NCI-H146 treated with DMSO at 0.1 percent for 48 hours (cell line): ENCODE measurements at regions not wholly inside any gene's neighbourhood (a gene's known extent, or its start where the extent isn't known, plus 50 kb on each side); places are given as distances from the start of the nearest gene placed in this dataset.
"Not testable (repeated sequence)": the region's sequence is repeated elsewhere in the genome, so short reads cannot be mapped to it uniquely, and the experiment has no call there.

ENCODE experiments used
- DNase-seq: peaks from one replicate; lab custom pipeline; 2025; ENCODE audit not compliant: unreplicated experiment; lab: John Stamatoyannopoulos, UW

DNA sequence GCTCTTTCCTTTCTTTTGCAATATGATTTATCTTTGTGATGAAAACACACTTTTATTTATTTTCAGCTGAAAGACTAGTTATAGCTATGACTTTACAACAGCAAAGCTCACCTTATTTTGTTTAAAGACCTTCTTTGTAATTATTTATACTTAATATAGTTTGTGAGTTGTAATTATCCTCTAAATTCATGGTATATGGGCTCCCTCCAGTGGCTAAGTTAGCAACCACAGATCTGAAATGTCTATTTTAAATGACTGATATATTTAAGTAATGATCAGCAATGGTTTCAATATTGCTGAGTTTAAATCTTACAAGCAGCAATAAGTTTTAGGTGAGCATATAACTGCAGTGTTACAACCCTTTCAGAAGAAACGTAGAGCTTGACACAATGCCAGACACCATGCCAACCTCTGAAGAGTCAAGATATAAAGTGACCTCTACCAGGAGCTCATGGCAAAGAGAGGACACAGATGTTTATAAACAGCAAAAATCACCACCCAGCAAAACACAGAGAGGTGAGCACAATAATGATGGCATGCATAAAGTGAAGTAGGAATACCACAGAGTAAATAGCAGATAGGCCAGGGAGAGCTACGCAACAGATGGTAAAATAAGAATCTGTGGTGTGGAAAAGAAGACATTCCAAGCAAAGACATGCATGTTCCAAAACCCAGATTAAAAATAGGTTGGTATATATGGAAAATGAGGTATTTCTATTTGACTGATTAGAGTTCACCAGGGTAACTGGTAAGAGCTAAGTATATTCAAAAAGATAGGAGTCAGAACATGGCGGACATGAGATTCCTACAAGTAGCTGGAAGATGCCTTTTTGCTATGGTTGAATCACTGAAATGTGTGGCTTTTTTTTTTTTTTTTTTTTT, 143.7 kb upstream of the ZNF385D start:
- DNase-seq, result no peak

DNA sequence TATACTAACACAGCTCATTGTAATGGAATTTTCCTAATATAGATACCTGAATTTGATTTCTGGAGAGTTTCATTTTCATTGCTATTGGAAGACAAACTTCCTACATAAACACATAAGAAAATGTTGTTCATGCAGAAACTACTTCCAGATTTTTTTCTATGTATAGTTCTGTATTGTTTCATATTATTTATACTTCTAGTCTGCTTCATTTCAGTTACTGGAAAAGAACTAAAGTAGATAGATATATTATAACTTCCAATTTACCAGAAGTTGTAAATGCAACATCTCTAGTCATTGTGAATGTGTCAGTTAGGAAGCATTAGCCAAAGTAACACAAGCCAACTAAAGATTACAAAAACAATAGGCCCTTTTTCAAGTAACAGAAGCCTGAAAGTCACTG, 147.3 kb upstream of the ZNF385D start:
- no peak for DNase-seq

DNA sequence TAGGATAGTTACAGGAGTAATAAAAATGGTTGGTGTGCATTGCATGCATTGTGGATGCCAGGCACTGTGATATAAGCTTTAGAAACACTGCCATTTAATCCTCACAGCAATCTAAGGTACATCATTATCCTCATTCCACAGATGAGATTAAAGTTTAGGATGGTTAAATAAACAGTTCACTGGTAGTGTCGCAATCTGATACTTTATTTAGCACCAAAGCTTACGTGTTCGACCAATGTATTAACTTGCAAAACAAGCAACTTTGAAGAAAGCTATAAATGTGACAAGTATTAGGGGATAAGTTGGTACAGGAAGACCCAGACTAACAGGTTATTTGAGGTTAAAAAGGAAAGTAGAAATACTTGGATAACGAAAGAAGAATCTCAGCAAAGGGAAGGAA, 150.5 kb upstream of the ZNF385D start:
- DNase-seq, result no peak

DNA sequence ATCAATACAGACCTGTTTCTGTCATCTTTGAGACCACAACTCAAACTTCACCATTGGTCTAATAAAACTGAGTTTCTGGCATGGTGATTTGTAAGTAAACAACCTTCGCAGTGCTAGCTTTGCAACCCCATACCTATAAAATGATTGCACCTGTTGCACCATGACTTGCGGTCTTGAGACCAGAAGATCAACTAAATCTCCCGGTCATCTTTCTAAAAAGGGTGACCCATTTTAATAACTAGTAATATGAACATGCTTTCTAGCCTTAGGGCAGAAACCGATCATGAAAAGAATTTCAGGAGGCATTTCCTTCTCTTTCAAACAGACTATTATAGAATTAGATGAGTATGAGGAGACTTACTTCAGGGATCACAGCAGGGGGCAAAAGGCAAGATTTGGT, 151.9 kb upstream of the ZNF385D start:
- no peak for DNase-seq

DNA sequence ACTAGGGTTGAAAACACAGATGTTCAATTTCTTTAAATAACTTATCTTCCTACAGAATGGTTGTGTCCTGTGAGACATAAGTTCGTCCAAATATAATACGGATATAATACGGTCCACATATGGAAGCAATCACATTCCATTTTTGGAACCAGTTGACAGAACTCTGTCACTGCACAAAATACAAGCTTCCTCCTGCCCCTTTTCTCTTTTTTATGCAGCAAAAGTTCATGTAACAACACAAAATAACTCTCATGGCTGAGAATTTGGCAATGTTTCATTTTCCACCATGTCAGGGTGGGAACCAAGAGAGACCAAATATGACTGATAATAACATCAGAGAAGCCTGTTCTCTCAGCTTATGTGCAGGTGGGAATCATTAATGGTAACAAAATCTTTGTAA, 158.1 kb upstream of the ZNF385D start:
- no peak for DNase-seq

DNA sequence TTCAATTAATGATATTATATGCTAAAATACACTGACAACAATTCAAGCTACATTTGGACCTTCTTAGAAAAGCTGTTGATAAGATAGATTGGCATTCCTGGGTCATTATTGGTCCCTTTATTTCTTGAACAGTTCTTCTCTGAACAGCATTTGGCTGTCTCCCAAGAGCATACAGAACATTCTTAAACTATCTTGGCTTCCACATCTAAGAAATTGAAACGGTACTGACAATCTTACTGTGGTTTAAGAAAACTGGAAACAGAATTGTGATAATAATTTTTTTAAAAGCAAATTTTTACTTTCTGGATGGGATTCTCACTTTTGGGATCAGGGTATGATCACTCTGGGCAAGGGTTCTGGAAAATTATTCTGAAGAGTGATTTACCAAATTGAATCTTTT, 161.7 kb upstream of the ZNF385D start:
- DNase-seq, result no peak

DNA sequence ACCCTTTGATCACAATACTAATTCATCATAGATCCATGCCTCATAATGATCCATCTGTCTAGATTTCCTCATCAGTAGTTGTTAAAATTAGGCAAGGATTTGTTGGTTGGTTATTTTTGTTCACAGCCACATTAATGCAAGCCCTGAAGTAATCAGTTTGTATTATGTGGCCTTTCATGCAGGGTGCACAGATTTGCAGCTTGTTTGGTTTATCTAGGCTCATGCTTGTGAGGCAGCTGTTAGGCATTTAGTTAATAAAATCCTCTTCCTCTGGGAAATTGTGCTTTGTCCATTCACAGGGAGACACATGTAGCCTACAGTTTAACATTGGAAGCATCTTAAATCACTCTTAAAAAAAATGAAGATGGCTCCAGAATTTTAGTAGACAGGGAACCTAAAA, 162.8 kb upstream of the ZNF385D start:
- no peak for DNase-seq

DNA sequence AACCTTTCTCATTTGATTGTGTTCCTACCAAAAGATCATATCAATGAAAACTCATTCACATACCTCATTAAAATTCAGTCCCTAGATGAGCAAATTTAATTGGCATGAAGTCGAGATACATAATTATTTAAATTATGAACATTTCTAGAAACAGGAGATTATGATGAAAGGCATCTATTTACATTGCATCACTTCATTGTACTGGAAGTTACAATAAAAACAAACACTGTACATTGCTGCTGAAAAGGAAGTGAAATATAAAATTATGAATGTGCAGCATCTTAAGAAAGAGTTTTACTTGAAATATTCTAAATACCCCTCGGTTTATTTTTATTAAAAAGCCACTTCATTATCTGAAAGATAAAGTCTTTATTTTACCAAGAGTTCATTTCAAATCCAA, 163.4 kb upstream of the ZNF385D start:
- no peak for DNase-seq

DNA sequence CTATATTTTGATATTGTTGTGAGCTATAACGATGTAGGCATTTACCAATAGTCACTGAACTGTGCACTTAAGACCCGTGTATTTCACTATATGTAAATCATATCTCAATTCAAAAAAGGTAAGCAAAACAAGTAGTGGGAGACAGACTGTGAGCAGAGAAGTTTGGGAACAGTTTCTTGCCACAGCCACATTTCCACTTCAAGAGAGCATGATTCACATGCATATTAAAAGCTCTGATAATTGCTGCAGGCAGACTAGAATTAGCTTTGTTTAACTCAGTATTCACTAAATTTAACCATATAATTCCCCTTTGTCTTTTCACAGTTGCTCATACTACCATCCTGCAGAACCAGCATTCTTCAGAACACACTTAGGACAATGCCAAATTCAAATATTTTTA, 168.4 kb upstream of the ZNF385D start:
- no peak for DNase-seq

DNA sequence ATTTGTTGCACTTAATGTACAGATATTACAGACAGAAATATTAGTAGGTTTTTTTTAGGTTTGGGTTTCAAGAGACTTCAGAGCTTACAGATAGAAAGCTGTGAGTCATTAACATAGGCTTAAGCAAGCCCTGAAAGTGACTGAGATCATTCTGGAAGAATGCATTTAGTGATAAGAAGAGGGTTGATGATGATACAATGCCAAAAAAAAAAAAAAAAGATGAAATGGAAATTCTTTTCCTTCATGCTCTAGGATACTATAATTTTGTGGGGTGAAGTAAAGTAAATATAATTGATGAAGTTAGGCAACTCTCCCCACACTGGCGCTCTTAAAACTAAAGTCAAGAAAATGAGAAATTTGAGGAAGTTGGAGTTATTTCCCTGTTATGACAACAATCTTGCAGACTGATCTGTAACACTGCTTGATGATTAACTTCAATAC, 169.4 kb upstream of the ZNF385D start:
- DNase-seq, result no peak

DNA sequence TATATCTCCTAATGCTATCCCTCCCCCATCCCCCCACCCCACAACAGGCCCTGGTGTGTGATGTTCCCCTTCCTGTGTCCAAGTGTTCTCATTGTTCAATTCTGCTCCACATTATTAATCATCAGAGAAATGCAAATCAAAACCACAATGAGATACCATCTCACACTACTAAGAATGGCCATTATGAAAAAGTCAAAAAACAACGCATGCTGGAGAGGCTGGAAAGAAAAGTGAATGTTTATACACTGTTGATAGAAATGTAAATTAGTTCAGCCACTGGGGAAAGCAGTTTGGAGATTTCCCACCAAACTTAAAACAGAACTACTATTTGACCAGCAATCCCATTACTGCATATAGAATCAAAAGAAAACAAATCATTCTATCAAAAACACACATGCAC, 172.1 kb upstream of the ZNF385D start:
- DNase-seq, result not testable (repeated sequence)

DNA sequence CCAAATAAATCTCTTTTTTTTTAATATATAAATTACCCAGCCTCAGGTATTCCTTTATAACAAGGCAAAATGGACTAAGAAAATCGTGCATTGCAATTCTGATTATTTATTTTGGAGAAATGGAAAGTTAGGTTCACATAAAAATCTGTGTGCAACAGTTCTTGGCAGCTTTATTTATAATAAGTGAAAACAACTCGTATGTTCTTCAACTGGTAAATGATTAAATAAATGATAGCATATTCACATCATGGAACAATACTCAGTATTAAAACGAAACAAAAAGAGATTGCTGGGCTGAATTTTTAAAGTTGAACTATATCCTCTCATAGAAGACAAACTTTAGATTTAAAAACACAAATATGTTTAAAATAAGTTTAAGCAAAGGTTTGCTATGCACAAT, 176.3 kb upstream of the ZNF385D start:
- DNase-seq, result no peak

DNA sequence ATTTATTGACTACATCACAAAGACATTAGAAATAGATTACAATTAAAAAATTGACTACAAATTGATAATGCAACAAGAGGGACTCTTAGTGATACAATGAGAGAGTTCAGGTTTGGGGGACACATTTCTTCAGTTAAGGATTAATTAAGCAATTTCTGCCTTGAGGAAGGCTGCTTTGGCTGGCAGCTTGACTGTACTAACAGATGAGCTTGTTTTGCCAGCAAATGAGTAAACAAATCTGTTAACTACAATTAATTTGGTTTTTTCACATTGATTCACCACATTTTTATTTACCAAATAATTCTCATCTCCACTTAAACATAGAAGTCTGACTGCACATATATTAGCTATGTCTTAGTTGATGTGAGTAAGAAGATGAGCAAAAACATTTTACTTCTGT, 183.6 kb upstream of the ZNF385D start:
- no peak for DNase-seq

DNA sequence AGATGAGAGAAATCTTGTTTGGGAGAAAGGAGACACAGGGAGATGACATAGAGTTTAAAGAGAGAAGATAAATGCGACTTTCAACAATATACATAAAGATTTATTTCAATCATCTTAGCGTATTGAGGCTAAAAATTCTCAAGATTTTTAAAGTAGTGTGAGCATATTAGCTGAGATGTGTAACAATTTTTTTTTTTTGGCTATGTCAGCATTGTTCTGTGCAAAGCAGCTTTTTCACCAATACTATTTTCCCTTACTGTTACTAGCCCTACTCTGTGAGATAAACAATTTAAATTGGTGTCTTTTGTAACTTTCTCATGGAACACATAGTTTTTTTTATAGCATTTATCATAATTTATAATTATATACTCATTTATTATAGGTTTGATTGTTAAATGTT, 185.2 kb upstream of the ZNF385D start:
- DNase-seq, result no peak

DNA sequence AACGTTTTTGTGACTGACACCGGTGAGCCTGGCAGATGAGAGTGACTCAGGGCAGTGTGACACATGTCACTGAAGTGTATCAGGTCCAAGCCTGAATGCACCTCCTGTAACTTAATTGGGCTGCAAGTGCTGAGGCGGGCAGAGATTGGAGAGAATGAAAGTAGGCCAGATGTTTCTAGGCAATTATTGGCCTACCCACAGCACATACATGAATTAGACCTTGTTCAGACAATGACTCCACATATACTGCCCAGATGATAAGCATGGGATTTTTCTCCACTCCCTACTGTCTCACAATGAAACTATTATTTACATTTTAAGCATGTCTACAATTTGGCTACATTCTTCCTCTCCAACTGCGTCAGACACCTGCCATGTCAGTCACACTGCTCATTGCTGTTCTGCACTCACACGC, 187.3 kb upstream of the ZNF385D start:
- DNase-seq, result no peak

DNA sequence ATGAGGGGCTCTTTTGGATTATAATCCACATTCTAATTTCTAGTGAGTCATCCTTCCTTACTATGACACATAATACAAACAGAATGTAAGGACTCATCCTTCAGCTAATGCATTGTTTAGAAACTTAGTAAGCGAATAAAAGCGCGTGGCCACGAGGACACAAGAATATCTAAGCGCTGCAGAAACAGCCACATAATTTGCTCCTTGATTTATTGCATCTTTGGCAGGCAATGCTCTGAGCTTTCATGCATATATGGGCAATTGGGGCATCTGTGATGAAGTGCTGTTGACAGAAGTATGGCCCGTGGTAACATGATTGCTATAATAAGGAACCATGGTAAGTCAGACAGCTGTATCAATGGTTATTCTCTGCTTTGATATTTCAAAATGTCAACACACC, 191.3 kb upstream of the ZNF385D start:
- DNase-seq, result no peak

DNA sequence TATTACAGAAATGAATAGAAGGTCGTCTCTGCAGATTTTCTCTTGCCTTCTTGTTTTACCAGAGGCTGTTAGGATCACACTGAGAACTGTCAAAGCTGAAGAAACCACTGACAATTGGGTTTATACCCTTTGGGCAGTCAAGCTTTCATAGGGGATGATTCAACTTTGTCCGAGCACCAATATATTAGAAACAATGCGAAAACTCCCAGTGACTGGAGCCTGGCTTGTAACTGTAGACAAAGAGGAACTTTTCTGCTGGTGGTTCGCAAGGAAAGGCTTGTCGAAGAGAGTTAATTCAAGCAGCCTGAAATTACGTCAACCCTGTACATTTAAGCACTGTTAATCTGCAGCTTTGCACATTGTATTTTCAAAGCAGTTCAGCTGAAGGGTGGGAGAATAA, 193.2 kb upstream of the ZNF385D start:
- DNase-seq, result no peak

DNA sequence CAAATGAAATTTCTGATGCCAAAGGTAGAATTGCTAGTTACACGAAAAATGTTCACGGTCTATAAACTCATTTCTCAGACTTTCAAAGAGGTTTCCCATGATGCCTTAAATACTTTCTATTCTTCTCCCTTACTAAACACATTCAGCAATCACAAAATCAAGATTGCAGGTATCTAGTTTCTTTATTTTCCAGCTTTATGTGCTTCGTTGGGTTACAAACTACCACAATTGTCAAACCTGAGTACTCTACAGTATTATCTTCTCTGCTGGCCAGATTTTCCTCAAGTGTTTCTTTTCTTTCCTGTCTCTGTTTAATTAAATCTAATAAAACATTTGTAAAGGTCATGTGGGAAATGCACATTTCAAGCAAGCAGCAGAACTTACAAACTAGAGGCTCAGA, 201.8 kb upstream of the ZNF385D start:
- DNase-seq, result no peak

DNA sequence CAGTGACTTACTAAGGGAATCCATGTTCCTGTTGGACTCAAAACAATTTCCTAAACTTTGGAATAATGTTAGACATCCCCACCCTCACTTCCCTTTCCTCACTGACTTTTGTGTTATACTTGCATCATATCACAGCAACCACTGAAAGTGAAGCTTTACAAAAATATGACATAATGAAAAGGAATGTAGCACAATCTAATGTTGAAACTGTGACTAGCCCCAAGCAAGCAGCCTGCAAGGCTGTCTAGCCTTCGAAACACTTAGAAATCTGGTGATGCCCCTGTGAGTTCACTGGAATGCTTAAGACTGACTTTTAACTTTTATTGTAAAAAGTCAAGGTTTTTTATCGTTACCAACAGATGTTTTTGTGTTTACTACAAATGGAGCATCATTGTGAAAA, 203.7 kb upstream of the ZNF385D start:
- no peak for DNase-seq

DNA sequence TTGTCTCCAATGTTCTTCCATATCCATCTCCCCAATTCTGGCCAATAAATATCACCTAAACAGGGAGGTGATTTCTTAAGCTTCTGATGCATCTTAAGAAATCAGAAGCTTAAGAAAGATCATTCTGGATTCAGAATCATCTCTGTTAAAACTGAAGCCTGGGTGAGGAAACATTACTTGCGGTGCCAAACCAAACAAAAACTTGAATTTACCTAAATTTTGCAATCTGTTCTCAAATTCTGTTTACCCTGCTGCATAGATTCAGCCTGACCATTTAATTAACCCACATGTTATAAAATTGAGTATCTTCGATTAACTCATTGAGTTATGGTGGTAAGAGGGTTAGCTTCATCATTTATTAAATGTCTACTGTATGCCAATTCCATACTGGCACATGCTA, 204.4 kb upstream of the ZNF385D start:
- no peak for DNase-seq

DNA sequence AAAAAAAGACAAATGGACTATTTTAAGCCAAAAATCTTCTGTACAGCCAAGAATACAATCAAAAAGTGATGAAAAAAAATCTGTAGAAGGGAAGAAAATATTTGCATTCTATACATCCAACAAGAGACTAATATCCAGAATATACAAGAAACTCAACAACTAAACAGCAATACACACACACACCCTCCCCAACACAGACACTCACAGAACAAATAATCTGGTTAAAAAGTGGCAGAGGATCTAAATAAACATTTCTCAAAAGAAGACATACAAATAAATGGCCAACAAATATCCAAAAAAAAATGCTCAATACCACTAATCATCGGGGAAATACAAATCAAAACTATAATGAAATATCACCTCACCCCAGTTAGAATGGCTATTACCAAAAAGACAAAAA, 209.0 kb upstream of the ZNF385D start:
- DNase-seq, result no peak

DNA sequence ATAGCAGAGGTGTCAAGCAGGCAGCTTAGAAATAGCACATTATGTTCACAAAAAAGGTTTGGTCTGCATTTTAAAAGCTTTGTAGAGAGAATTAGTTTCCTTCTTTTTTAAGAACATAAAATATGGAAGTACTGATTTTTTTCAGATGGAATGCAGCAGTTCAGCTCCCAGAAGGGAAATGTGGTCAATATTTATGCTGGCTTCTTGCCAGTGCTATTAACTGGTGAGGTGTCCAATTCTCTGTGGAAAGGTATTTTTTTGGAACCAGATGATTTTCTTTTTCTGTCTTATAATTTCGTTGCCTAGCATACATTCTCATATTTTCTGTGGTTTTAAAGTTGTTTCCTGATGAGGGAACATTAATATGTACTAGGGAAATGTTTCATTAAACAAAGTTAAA, 211.4 kb upstream of the ZNF385D start:
- no peak for DNase-seq

DNA sequence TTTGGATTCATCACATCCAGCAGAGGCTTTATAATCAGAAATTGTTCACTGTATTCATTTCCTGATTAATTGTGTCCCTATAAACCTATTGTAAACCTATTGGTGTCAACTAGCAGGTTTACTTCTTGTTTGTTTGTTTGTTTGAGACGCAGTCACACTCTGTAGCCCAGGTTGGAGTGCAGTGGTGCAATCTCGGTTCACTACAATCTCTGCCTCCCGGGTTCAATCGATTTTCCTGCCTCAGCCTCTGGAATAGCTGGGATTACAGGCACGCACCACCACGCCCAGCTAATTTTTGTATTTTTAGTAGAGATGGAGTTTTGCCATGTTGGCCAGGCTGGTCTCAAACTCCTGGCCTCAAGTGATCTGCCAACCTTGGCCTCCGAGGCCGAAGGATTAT, 215.4 kb upstream of the ZNF385D start:
- not testable (repeated sequence) for DNase-seq
